ENCODE measurements at regions not wholly inside any gene's neighbourhood (a gene's known extent, or its start where the extent isn't known, plus 50 kb on each side); places are given as distances from the start of the nearest gene placed in this dataset.

DNA sequence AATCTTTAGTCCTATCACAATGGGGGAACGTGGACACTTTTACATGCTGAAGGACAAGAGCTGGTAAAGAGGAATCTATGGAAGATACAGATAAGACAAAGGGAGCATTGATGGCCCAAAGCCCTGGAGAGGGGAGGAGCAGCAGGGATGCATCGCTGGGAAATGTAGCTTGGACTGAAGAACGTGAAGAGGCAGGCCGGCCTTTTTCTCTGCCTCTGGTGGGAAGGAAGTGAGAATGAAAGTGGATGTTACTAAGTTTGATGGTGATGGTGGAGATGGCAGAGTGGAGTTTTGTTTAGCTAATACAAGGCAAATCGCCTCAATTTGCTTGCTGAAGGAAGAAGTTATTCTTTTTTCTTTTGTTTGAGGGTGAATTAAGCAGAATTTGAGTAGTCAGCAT, 124.6 kb upstream of the TAF11L2 start:
- no peak for TF ChIP-seq CTCF (IDR thresholded peaks at IDR 0.05)
- TF ChIP-seq POLR2A (IDR thresholded peaks at IDR 0.05; ENCODE audit: low read depth): no peak
- no peak for TF ChIP-seq POLR2AphosphoS5 (IDR thresholded peaks at IDR 0.05)
- TF ChIP-seq EP300 (IDR thresholded peaks at IDR 0.05): no peak
